ENCODE measurements at regions not wholly inside any gene's neighbourhood (a gene's known extent, or its start where the extent isn't known, plus 50 kb on each side); places are given as distances from the start of the nearest gene placed in this dataset.

DNA sequence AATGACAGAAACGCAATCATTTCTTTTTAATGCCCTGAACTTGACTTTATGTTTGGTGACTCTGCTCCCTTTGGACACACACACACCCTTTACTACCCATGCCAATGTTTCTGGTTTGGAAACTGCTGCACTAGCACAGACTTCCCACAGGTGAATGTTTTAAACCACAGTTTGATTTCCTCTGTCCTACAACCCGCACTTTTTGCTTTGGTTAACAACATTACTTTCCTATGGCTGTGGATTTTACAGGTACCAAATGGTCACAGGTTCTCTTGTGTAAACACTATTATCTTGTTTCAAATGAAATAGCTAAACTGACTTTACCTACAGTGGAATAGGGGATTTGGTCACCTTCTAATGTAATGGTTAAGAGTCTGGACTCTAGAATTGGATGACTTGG, 51.5 kb upstream of the ZNF644 start:
- TF ChIP-seq, protein P1, sequence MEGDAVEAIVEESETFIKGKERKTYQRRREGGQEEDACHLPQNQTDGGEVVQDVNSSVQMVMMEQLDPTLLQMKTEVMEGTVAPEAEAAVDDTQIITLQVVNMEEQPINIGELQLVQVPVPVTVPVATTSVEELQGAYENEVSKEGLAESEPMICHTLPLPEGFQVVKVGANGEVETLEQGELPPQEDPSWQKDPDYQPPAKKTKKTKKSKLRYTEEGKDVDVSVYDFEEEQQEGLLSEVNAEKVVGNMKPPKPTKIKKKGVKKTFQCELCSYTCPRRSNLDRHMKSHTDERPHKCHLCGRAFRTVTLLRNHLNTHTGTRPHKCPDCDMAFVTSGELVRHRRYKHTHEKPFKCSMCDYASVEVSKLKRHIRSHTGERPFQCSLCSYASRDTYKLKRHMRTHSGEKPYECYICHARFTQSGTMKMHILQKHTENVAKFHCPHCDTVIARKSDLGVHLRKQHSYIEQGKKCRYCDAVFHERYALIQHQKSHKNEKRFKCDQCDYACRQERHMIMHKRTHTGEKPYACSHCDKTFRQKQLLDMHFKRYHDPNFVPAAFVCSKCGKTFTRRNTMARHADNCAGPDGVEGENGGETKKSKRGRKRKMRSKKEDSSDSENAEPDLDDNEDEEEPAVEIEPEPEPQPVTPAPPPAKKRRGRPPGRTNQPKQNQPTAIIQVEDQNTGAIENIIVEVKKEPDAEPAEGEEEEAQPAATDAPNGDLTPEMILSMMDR (IDR thresholded peaks at IDR 0.05; ENCODE audit: low read depth, low read length, missing input control): no peak
- TF ChIP-seq, protein P2, sequence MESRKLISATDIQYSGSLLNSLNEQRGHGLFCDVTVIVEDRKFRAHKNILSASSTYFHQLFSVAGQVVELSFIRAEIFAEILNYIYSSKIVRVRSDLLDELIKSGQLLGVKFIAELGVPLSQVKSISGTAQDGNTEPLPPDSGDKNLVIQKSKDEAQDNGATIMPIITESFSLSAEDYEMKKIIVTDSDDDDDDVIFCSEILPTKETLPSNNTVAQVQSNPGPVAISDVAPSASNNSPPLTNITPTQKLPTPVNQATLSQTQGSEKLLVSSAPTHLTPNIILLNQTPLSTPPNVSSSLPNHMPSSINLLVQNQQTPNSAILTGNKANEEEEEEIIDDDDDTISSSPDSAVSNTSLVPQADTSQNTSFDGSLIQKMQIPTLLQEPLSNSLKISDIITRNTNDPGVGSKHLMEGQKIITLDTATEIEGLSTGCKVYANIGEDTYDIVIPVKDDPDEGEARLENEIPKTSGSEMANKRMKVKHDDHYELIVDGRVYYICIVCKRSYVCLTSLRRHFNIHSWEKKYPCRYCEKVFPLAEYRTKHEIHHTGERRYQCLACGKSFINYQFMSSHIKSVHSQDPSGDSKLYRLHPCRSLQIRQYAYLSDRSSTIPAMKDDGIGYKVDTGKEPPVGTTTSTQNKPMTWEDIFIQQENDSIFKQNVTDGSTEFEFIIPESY (IDR thresholded peaks at IDR 0.05): no peak
- TF ChIP-seq SP1 (IDR thresholded peaks at IDR 0.05) (no peak), GABPA (IDR thresholded peaks at IDR 0.05 in 1 of 2, conservative IDR thresholded peaks at IDR 0.05 in 1 of 2) (no peak), RAD21 (IDR thresholded peaks at IDR 0.05) (no peak), TAF1 (conservative IDR thresholded peaks at IDR 0.05) (no peak), YY1 (IDR thresholded peaks at IDR 0.05) (no peak)
- TF ChIP-seq, protein P3, sequence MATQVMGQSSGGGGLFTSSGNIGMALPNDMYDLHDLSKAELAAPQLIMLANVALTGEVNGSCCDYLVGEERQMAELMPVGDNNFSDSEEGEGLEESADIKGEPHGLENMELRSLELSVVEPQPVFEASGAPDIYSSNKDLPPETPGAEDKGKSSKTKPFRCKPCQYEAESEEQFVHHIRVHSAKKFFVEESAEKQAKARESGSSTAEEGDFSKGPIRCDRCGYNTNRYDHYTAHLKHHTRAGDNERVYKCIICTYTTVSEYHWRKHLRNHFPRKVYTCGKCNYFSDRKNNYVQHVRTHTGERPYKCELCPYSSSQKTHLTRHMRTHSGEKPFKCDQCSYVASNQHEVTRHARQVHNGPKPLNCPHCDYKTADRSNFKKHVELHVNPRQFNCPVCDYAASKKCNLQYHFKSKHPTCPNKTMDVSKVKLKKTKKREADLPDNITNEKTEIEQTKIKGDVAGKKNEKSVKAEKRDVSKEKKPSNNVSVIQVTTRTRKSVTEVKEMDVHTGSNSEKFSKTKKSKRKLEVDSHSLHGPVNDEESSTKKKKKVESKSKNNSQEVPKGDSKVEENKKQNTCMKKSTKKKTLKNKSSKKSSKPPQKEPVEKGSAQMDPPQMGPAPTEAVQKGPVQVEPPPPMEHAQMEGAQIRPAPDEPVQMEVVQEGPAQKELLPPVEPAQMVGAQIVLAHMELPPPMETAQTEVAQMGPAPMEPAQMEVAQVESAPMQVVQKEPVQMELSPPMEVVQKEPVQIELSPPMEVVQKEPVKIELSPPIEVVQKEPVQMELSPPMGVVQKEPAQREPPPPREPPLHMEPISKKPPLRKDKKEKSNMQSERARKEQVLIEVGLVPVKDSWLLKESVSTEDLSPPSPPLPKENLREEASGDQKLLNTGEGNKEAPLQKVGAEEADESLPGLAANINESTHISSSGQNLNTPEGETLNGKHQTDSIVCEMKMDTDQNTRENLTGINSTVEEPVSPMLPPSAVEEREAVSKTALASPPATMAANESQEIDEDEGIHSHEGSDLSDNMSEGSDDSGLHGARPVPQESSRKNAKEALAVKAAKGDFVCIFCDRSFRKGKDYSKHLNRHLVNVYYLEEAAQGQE (IDR thresholded peaks at IDR 0.05): no peak

Data from liver (tissue), 3 donors.